GM18907 (cell line): ENCODE measurements at regions not wholly inside any gene's neighbourhood (a gene's known extent, or its start where the extent isn't known, plus 50 kb on each side); places are given as distances from the start of the nearest gene placed in this dataset.

Source experiments
- ATAC-seq: cut with Tn5 transposase; IDR thresholded peaks from one replicate; pipeline ENCODE4 v1.9.1; 2021; ENCODE audit warnings: mild to moderate bottlenecking, moderate library complexity; ENCODE audit not compliant: unreplicated experiment

GRCh38 chr20:50400705-50401586 is 109.2 kb upstream of the PTPN1 start:
- no peak for ATAC-seq

GRCh38 chr20:50401587-50402418 is 108.4 kb upstream of the PTPN1 start:
- ATAC-seq: no peak

GRCh38 chr20:50403565-50404418 is 106.4 kb upstream of the PTPN1 start:
- no peak for ATAC-seq

GRCh38 chr20:50404419-50405234 is 105.6 kb upstream of the PTPN1 start:
- no peak for ATAC-seq

GRCh38 chr20:50405235-50405914 is 104.8 kb upstream of the PTPN1 start:
- no peak for ATAC-seq

- ATAC-seq: no peak
Observed at GRCh38 chr20:50405915-50406609, 104.1 kb upstream of the PTPN1 start.

- no peak for ATAC-seq
Observed at GRCh38 chr20:50406610-50407136, 103.5 kb upstream of the PTPN1 start.

GRCh38 chr20:50408526-50409364 is 101.4 kb upstream of the PTPN1 start:
- ATAC-seq: no peak

GRCh38 chr20:50409495-50409894 is 100.7 kb upstream of the PTPN1 start:
- no peak for ATAC-seq

GRCh38 chr20:50410343-50410742 is 99.8 kb upstream of the PTPN1 start:
- no peak for ATAC-seq

GRCh38 chr20:50412069-50412468 is 98.1 kb upstream of the PTPN1 start:
- no peak for ATAC-seq

GRCh38 chr20:50412499-50412898 is 97.7 kb upstream of the PTPN1 start:
- ATAC-seq: no peak

GRCh38 chr20:50413088-50413500 is 97.1 kb upstream of the PTPN1 start:
- no peak for ATAC-seq

- no peak for ATAC-seq
Observed at GRCh38 chr20:50415021-50415515, 95.1 kb upstream of the PTPN1 start.

- no peak for ATAC-seq
Observed at GRCh38 chr20:50415516-50416268, 94.5 kb upstream of the PTPN1 start.

GRCh38 chr20:50416269-50417022 is 93.7 kb upstream of the PTPN1 start:
- no peak for ATAC-seq
